IMR-90 (cell line): ENCODE measurements at regions not wholly inside any gene's neighbourhood (a gene's known extent, or its start where the extent isn't known, plus 50 kb on each side); places are given as distances from the start of the nearest gene placed in this dataset.

Experiments used
- ATAC-seq: fragments of 200-7000 bp; cut with Tn5 transposase; 2 replicates; pipeline ENCODE4 v1.9.1; 2020; ENCODE audit warnings: low read depth, mild to moderate bottlenecking, moderate library complexity
- BruUV-seq: library from RNA; stranded (reverse); fragments of 400-500 nt; replicated peaks from 2 replicates; lab custom pipeline; 2021; lab: Mats Ljungman, UMichigan
- CTCF ChIA-PET: fragments of 300-600 bp; formaldehyde crosslinking; extraction: SDS; loops from one replicate; lab custom pipeline; 2021; ENCODE audit warnings: antibody characterized with exemption; lab: Yijun Ruan, JAX
- POLR2A ChIA-PET: fragments of 300-600 bp; sonication (Branson Sonifier 250); formaldehyde crosslinking; loops from one replicate; lab custom pipeline; 2022; ENCODE audit warnings: antibody characterized with exemption; ENCODE audit not compliant: unreplicated experiment; lab: Charles Lee
- DNase-seq: peaks from one replicate; pipeline ENCODE4 v3.0.0; 2013
- H2AFZ ChIP-seq: replicated peaks from 2 replicates; pipeline ENCODE3; 2013; ENCODE audit warnings: low read length, mild to moderate bottlenecking; ENCODE audit not compliant: poor library complexity
- H2AK5ac ChIP-seq: 2 replicates; pipeline ENCODE4 v1.6.1; 2013; ENCODE audit warnings: low read depth, low read length, inconsistent platforms
- H2AK9ac ChIP-seq: replicated peaks from 2 replicates; pipeline ENCODE3; 2013; ENCODE audit warnings: mild to moderate bottlenecking, low read depth, low read length, moderate library complexity; ENCODE audit not compliant: poor library complexity
- H2BK120ac ChIP-seq: 2 replicates; pipeline ENCODE4 v1.6.1; 2013; ENCODE audit warnings: low read depth, low read length, inconsistent platforms
- H2BK15ac ChIP-seq: 3 replicates; pipeline ENCODE4 v1.6.1; 2013; ENCODE audit warnings: low read depth, low read length, inconsistent platforms
- H2BK20ac ChIP-seq: 2 replicates; pipeline ENCODE4 v1.6.1; 2013; ENCODE audit warnings: low read depth, mild to moderate bottlenecking, inconsistent platforms, low read length, moderate library complexity
- H2BK5ac ChIP-seq: 2 replicates; pipeline ENCODE4 v1.6.1; 2013; ENCODE audit warnings: mild to moderate bottlenecking, low read depth, low read length, inconsistent platforms; ENCODE audit not compliant: poor library complexity, severe bottlenecking
- H3K14ac ChIP-seq: replicated peaks from 2 replicates; pipeline ENCODE4 v1.6.1; 2013; ENCODE audit warnings: low read depth, low read length, inconsistent platforms
- H3K18ac ChIP-seq: 2 replicates; pipeline ENCODE4 v1.6.1; 2013; ENCODE audit warnings: low read depth, low read length, control low read depth
- H3K23ac ChIP-seq: 2 replicates; pipeline ENCODE4 v1.6.1; 2013; ENCODE audit warnings: low read depth, low read length, inconsistent platforms
- H3K27ac ChIP-seq: 2 replicates; pipeline ENCODE4 v1.5.1; 2013; ENCODE audit warnings: mild to moderate bottlenecking, control low read depth, low read length; ENCODE audit not compliant: insufficient read depth
- H3K27me3 ChIP-seq: 2 replicates; pipeline ENCODE4 v1.6.1; 2013; ENCODE audit warnings: low read length; ENCODE audit not compliant: control insufficient read depth, insufficient read depth
- H3K36me3 ChIP-seq: 2 replicates; pipeline ENCODE4 v1.6.1; 2013; ENCODE audit warnings: low read length, mixed read lengths; ENCODE audit not compliant: control insufficient read depth, insufficient read depth
- H3K4ac ChIP-seq: 2 replicates; pipeline ENCODE4 v1.6.1; 2013; ENCODE audit warnings: low read depth, low read length, inconsistent platforms
- H3K4me1 ChIP-seq: 2 replicates; pipeline ENCODE4 v1.6.1; 2013; ENCODE audit warnings: low read length, mixed read lengths; ENCODE audit not compliant: control insufficient read depth, insufficient read depth
- H3K4me2 ChIP-seq: 2 replicates; pipeline ENCODE4 v1.6.1; 2013; ENCODE audit warnings: low read depth, mild to moderate bottlenecking, control low read depth, low read length, moderate library complexity
- H3K4me3 ChIP-seq: 2 replicates; pipeline ENCODE4 v1.5.1; 2013; ENCODE audit warnings: low read depth, mild to moderate bottlenecking, control low read depth, low read length, moderate library complexity; ENCODE audit not compliant: insufficient read depth
- H3K56ac ChIP-seq: 2 replicates; pipeline ENCODE4 v1.6.1; 2013; ENCODE audit warnings: low read length, inconsistent platforms; ENCODE audit not compliant: insufficient read depth; ENCODE audit errors: extremely low read depth
- H3K79me1 ChIP-seq, 2 experiments: 2 replicates each; pipeline ENCODE4 v1.6.1; 2013; ENCODE audit warnings: low read length in 2 of 2, inconsistent platforms in 1 of 2, low read depth in 1 of 2
- H3K9ac ChIP-seq: 2 replicates; pipeline ENCODE4 v1.6.1; 2013; ENCODE audit warnings: low read depth, low read length, control low read depth
- H3K9me1 ChIP-seq: 2 replicates; pipeline ENCODE4 v1.6.1; 2013; ENCODE audit warnings: low read length, inconsistent platforms; ENCODE audit not compliant: insufficient read depth
- H3K9me3 ChIP-seq: 2 replicates; pipeline ENCODE4 v1.6.1; 2013; ENCODE audit warnings: low read length; ENCODE audit not compliant: control insufficient read depth, insufficient read depth
- H4K20me1 ChIP-seq: 2 replicates; pipeline ENCODE4 v1.6.1; 2013; ENCODE audit warnings: low read length, inconsistent platforms; ENCODE audit not compliant: insufficient read depth
- H4K5ac ChIP-seq: 2 replicates; pipeline ENCODE4 v1.6.1; 2013; ENCODE audit warnings: mild to moderate bottlenecking, low read depth, low read length, control low read depth
- H4K8ac ChIP-seq, 2 experiments: 2 replicates each; pipeline ENCODE4 v1.6.1; 2013; ENCODE audit warnings: low read depth in 2 of 2, low read length in 2 of 2, control low read depth in 1 of 2, inconsistent platforms in 1 of 2
- H4K91ac ChIP-seq: 2 replicates; pipeline ENCODE4 v1.6.1; 2013; ENCODE audit warnings: low read depth, low read length, inconsistent platforms; ENCODE audit not compliant: insufficient read depth
- BHLHE40 ChIP-seq: fragments of 150-350 bp; IDR thresholded peaks from 2 replicates; pipeline ENCODE4 v1.6.1; 2016; ENCODE audit warnings: mild to moderate bottlenecking, low read depth, low read length
- CEBPB ChIP-seq: IDR thresholded peaks from 2 replicates; pipeline ENCODE4 v1.6.1; 2012; ENCODE audit warnings: low read depth, low read length, improper control_type of control experiment
- CHD1 ChIP-seq: IDR thresholded peaks from 2 replicates; pipeline ENCODE4 v1.6.1; 2012; ENCODE audit warnings: low read depth, low read length, improper control_type of control experiment
- CTCF ChIP-seq: conservative IDR thresholded peaks from 2 replicates; pipeline ENCODE4 v1.5.1; 2012; ENCODE audit warnings: mild to moderate bottlenecking, low read depth, low read length, improper control_type of control experiment
- ELK1 ChIP-seq: fragments of 150-350 bp; IDR thresholded peaks from 2 replicates; pipeline ENCODE4 v1.6.1; 2016; ENCODE audit warnings: low read depth, mild to moderate bottlenecking, low read length, moderate library complexity, borderline replicate concordance
- FOS ChIP-seq: fragments of 150-350 bp; IDR thresholded peaks from 2 replicates; pipeline ENCODE4 v1.6.1; 2016; ENCODE audit warnings: low read depth, low read length
- MAFK ChIP-seq: IDR thresholded peaks from 2 replicates; pipeline ENCODE4 v1.6.1; 2012; ENCODE audit warnings: low read depth, low read length, improper control_type of control experiment
- MAZ ChIP-seq: IDR thresholded peaks from 2 replicates; pipeline ENCODE4 v1.6.1; 2012; ENCODE audit warnings: low read depth, mild to moderate bottlenecking, low read length, improper control_type of control experiment, moderate library complexity, borderline replicate concordance
- MXI1 ChIP-seq: IDR thresholded peaks from 2 replicates; pipeline ENCODE4 v1.6.1; 2012; ENCODE audit warnings: low read depth, mild to moderate bottlenecking, low read length, moderate library complexity, borderline replicate concordance
- NFE2L2 ChIP-seq: fragments of 150-350 bp; IDR thresholded peaks from 2 replicates; pipeline ENCODE4 v1.6.1; 2016; ENCODE audit warnings: low read depth, mild to moderate bottlenecking, low read length
- POLR2A ChIP-seq: IDR thresholded peaks from 2 replicates; pipeline ENCODE4 v1.6.1; 2012; ENCODE audit warnings: mild to moderate bottlenecking, low read depth, low read length
- RAD21 ChIP-seq: IDR thresholded peaks from 2 replicates; pipeline ENCODE4 v1.6.1; 2012; ENCODE audit warnings: low read length, improper control_type of control experiment
- RCOR1 ChIP-seq: IDR thresholded peaks from 2 replicates; pipeline ENCODE4 v1.6.1; 2012; ENCODE audit warnings: mild to moderate bottlenecking, low read length, improper control_type of control experiment; ENCODE audit not compliant: insufficient replicate concordance
- RFX5 ChIP-seq: IDR thresholded peaks from 2 replicates; pipeline ENCODE4 v1.8.0; 2012; ENCODE audit warnings: low read depth, mild to moderate bottlenecking, low read length, moderate library complexity
- SMC3 ChIP-seq: fragments of 150-350 bp; IDR thresholded peaks from 2 replicates; pipeline ENCODE4 v1.6.1; 2016; ENCODE audit warnings: low read depth, mild to moderate bottlenecking, antibody characterized with exemption, low read length, moderate library complexity
- USF2 ChIP-seq: fragments of 150-350 bp; IDR thresholded peaks from 2 replicates; pipeline ENCODE4 v1.6.1; 2017; ENCODE audit warnings: mild to moderate bottlenecking, antibody characterized with exemption, low read length, low read depth
- WGBS, 2 experiments: methylation state at CpG; one replicate each; pipeline versions ENCODE4 v1.1.5 to v1.1.7; 2013; ENCODE audit warnings: missing lambda C conversion rate in 2 of 2; ENCODE audit not compliant: insufficient read length in 1 of 2; ENCODE audit errors: extremely low coverage in 2 of 2; 5-methylcytosine and 5-hydroxymethylcytosine counted together
- dilution Hi-C: fragments of 300-500 bp; cut with HindIII; formaldehyde crosslinking; loops from one replicate; pipeline ENCODE4 v1.14.3; 2018; ENCODE audit warnings: low sequenced_read_pairs; ENCODE audit not compliant: unreplicated experiment
- in situ Hi-C: fragments of 300-500 bp; cut with MboI; formaldehyde crosslinking; loops from 3 replicates; pipeline ENCODE4 v1.14.3; 2019; ENCODE audit warnings: low sequenced_read_pairs, inconsistent platforms, mixed read lengths
- intact Hi-C: fragments of 100-400 bp; cut with micrococcal nuclease; formaldehyde crosslinking; loops from 2 replicates; pipeline ENCODE4 v1.10.0; 2022

GRCh38 chr3:102148598-102149337 is 286.0 kb upstream of the ZPLD1 start:
- no peak overlapping the region for H3K56ac ChIP-seq
- dilution Hi-C loops: no loop called here
- DNase-seq (no peak), ATAC-seq (no peak)
- ChIA-PET CTCF (no interaction called here), POLR2A (no interaction called here)
- H4K91ac ChIP-seq: no peak overlapping the region
- H3K18ac ChIP-seq: no peak overlapping the region
- no peak for TF ChIP-seq CTCF
- TF ChIP-seq MAFK: no peak
- TF ChIP-seq NFE2L2: no peak
- no peak for TF ChIP-seq BHLHE40
- no peak for TF ChIP-seq RCOR1
- TF ChIP-seq FOS: no peak
- no peak for TF ChIP-seq RFX5
- TF ChIP-seq MXI1: no peak
- TF ChIP-seq USF2: no peak
- TF ChIP-seq POLR2A: no peak
- no peak for TF ChIP-seq ELK1
- no peak for TF ChIP-seq RAD21
- TF ChIP-seq SMC3: no peak
- no peak for TF ChIP-seq MAZ
- TF ChIP-seq CHD1: no peak
- no peak for TF ChIP-seq CEBPB
- no peaks in the 10 kb centered on the region for H3K27me3 ChIP-seq
- no peak overlapping the region for H3K23ac ChIP-seq
- no peaks in the 10 kb centered on the region; the same call in 1 of the 2 replicates for H3K36me3 ChIP-seq
- no peak overlapping the region for H2AFZ ChIP-seq
- no peak overlapping the region for H2AK5ac ChIP-seq
- H2AK9ac ChIP-seq: no peak overlapping the region
- peaks cover 6% of the 10 kb centered on the region for H3K9me3 ChIP-seq
- H2BK15ac ChIP-seq: no peak overlapping the region
- H4K8ac ChIP-seq: no peak overlapping the region
- in situ Hi-C loops: no loop called here
- no peak overlapping the region for H2BK120ac ChIP-seq
- no peak overlapping the region for H4K5ac ChIP-seq
- no peak overlapping the region for H3K27ac ChIP-seq
- H2BK5ac ChIP-seq: no peak overlapping the region
- no peak overlapping the region for H3K14ac ChIP-seq
- 0 out of 2 replicates have a peak, but pooled peaks cover 2% of the 10 kb centered on the region for H3K4me1 ChIP-seq
- H3K4me3 ChIP-seq: no peak overlapping the region
- WGBS, 2 experiments: 100% methylated on average over 3 of the region's 3 CpGs; no CpG with 5 or more reads in 1 of the 2 experiments
- no peak overlapping the region for H3K4ac ChIP-seq
- BruUV-seq: no TSS peak
- intact Hi-C loops: no loop called here
- H3K9me1 ChIP-seq: no peaks in the 10 kb centered on the region
- H3K79me1 ChIP-seq: no peaks in the 10 kb centered on the region
- H4K20me1 ChIP-seq: no peaks in the 10 kb centered on the region
- no peak overlapping the region for H2BK20ac ChIP-seq
- no peak overlapping the region for H3K4me2 ChIP-seq
- H3K9ac ChIP-seq: no peak overlapping the region
